ENCODE measurements at regions not wholly inside any gene's neighbourhood (a gene's known extent, or its start where the extent isn't known, plus 50 kb on each side); places are given as distances from the start of the nearest gene placed in this dataset.

DNA sequence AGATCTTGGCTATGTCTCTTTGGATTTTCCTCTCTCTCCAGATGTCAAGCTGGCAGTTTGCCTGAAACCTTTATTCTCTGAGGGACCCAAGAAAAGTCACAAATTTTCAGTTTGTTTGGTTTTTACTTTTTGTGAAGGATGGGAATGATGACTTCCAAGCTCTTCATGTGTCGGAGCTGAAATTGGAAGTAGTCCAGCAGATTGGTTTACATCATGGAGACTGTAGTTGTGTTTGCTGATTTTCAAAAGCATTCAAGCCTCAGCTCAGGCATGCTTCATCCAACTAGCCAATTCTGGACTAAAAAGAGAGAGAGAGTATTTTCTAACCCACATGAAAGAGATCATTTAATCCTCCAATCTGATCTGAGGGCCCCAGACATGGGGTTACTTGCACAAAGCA, 326.2 kb upstream of the AUTS2 start:
- TF ChIP-seq, protein P1, sequence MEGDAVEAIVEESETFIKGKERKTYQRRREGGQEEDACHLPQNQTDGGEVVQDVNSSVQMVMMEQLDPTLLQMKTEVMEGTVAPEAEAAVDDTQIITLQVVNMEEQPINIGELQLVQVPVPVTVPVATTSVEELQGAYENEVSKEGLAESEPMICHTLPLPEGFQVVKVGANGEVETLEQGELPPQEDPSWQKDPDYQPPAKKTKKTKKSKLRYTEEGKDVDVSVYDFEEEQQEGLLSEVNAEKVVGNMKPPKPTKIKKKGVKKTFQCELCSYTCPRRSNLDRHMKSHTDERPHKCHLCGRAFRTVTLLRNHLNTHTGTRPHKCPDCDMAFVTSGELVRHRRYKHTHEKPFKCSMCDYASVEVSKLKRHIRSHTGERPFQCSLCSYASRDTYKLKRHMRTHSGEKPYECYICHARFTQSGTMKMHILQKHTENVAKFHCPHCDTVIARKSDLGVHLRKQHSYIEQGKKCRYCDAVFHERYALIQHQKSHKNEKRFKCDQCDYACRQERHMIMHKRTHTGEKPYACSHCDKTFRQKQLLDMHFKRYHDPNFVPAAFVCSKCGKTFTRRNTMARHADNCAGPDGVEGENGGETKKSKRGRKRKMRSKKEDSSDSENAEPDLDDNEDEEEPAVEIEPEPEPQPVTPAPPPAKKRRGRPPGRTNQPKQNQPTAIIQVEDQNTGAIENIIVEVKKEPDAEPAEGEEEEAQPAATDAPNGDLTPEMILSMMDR (IDR thresholded peaks at IDR 0.05; ENCODE audit: low read depth, low read length, missing input control) = no peak
- no peak for TF ChIP-seq FOXA1 (IDR thresholded peaks at IDR 0.05)
- TF ChIP-seq, protein P2, sequence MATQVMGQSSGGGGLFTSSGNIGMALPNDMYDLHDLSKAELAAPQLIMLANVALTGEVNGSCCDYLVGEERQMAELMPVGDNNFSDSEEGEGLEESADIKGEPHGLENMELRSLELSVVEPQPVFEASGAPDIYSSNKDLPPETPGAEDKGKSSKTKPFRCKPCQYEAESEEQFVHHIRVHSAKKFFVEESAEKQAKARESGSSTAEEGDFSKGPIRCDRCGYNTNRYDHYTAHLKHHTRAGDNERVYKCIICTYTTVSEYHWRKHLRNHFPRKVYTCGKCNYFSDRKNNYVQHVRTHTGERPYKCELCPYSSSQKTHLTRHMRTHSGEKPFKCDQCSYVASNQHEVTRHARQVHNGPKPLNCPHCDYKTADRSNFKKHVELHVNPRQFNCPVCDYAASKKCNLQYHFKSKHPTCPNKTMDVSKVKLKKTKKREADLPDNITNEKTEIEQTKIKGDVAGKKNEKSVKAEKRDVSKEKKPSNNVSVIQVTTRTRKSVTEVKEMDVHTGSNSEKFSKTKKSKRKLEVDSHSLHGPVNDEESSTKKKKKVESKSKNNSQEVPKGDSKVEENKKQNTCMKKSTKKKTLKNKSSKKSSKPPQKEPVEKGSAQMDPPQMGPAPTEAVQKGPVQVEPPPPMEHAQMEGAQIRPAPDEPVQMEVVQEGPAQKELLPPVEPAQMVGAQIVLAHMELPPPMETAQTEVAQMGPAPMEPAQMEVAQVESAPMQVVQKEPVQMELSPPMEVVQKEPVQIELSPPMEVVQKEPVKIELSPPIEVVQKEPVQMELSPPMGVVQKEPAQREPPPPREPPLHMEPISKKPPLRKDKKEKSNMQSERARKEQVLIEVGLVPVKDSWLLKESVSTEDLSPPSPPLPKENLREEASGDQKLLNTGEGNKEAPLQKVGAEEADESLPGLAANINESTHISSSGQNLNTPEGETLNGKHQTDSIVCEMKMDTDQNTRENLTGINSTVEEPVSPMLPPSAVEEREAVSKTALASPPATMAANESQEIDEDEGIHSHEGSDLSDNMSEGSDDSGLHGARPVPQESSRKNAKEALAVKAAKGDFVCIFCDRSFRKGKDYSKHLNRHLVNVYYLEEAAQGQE (IDR thresholded peaks at IDR 0.05) = no peak
- no peak for TF ChIP-seq SP1 (IDR thresholded peaks at IDR 0.05)
